NB4 (cell line): ENCODE measurements at regions not wholly inside any gene's neighbourhood (a gene's known extent, or its start where the extent isn't known, plus 50 kb on each side); places are given as distances from the start of the nearest gene placed in this dataset.

Source experiments
- DNase-seq: peaks from one replicate; pipeline ENCODE4 v3.0.0; 2010; ENCODE audit warnings: low read depth
- H3K4me3 ChIP-seq: one replicate; pipeline ENCODE4 v1.5.1; 2011; ENCODE audit warnings: mild to moderate bottlenecking, low read depth, low read length, moderate library complexity
- CTCF ChIP-seq: IDR thresholded peaks from one replicate; pipeline ENCODE4 v1.5.1; 2012; ENCODE audit warnings: low read depth, low read length
- MAX ChIP-seq: IDR thresholded peaks from 2 replicates; pipeline ENCODE4 v1.6.1; 2011; ENCODE audit warnings: low read depth, low read length
- MYC ChIP-seq: IDR thresholded peaks from 2 replicates; pipeline ENCODE4 v1.6.1; 2011; ENCODE audit warnings: low read depth, low read length
- POLR2A ChIP-seq: IDR thresholded peaks from 2 replicates; pipeline ENCODE4 v1.6.1; 2011; ENCODE audit warnings: mild to moderate bottlenecking; ENCODE audit not compliant: insufficient read length; ENCODE audit errors: extremely low read depth

- H3K4me3 ChIP-seq, result no peak overlapping the region
- TF ChIP-seq POLR2A (no peak), MYC (no peak), CTCF (no peak), MAX (no peak)
- DNase-seq, result no peak
Measured at GRCh38 chr11:115691030-115691429, 186.8 kb upstream of the CADM1 start.

- TF ChIP-seq CTCF (no peak), MAX (no peak), POLR2A (no peak), MYC (no peak)
- no peak for DNase-seq
- no peak overlapping the region for H3K4me3 ChIP-seq
Measured at GRCh38 chr11:115687934-115688333, 183.7 kb upstream of the CADM1 start.

- no peak for TF ChIP-seq POLR2A
- TF ChIP-seq CTCF, result no peak
- TF ChIP-seq MAX, result no peak
- TF ChIP-seq MYC, result no peak
- H3K4me3 ChIP-seq, result no peak overlapping the region
- no peak for DNase-seq
Measured at GRCh38 chr11:115684699-115685098, 180.5 kb upstream of the CADM1 start.

- no peak for TF ChIP-seq MAX
- TF ChIP-seq CTCF, result no peak
- TF ChIP-seq MYC, result no peak
- TF ChIP-seq POLR2A, result no peak
- no peak for DNase-seq
- H3K4me3 ChIP-seq, result no peak overlapping the region
Measured at GRCh38 chr11:115684135-115684534, 179.9 kb upstream of the CADM1 start.

- TF ChIP-seq MYC (no peak), CTCF (no peak), POLR2A (no peak), MAX (no peak)
- DNase-seq, result no peak
- no peak overlapping the region for H3K4me3 ChIP-seq
Measured at GRCh38 chr11:115682888-115683287, 178.7 kb upstream of the CADM1 start.

- H3K4me3 ChIP-seq, result no peak overlapping the region
- DNase-seq, result no peak
- TF ChIP-seq MYC, result no peak
- no peak for TF ChIP-seq CTCF
- no peak for TF ChIP-seq POLR2A
- TF ChIP-seq MAX, result no peak
Measured at GRCh38 chr11:115682101-115682500, 177.9 kb upstream of the CADM1 start.
